ENCODE measurements at regions not wholly inside any gene's neighbourhood (a gene's known extent, or its start where the extent isn't known, plus 50 kb on each side); places are given as distances from the start of the nearest gene placed in this dataset.

DNA sequence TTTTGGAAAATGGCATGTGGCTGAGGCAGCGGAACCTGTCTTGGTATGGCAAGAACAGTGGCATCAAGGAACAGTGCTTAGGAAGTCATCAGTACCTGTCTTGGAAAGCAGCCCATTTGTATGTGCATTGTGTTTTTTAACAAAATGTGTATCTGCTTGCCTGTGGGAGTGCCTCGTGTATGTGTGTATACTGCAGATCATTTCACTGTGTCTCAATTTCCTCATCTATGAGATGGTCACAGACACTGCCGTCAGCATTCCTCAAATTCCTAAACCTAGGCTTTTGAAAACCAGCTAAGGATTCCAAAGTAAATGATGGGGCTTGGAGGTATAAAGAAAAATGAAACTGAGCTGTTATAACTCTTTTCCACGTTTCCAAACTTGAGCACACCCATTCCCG is 441.3 kb downstream of the RND3 start:
- TF ChIP-seq, protein P1, sequence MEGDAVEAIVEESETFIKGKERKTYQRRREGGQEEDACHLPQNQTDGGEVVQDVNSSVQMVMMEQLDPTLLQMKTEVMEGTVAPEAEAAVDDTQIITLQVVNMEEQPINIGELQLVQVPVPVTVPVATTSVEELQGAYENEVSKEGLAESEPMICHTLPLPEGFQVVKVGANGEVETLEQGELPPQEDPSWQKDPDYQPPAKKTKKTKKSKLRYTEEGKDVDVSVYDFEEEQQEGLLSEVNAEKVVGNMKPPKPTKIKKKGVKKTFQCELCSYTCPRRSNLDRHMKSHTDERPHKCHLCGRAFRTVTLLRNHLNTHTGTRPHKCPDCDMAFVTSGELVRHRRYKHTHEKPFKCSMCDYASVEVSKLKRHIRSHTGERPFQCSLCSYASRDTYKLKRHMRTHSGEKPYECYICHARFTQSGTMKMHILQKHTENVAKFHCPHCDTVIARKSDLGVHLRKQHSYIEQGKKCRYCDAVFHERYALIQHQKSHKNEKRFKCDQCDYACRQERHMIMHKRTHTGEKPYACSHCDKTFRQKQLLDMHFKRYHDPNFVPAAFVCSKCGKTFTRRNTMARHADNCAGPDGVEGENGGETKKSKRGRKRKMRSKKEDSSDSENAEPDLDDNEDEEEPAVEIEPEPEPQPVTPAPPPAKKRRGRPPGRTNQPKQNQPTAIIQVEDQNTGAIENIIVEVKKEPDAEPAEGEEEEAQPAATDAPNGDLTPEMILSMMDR (conservative IDR thresholded peaks at IDR 0.05), result no peak
- TF ChIP-seq ZFX (IDR thresholded peaks at IDR 0.05), result no peak
- no peak overlapping the region for H3K27ac ChIP-seq

DNA sequence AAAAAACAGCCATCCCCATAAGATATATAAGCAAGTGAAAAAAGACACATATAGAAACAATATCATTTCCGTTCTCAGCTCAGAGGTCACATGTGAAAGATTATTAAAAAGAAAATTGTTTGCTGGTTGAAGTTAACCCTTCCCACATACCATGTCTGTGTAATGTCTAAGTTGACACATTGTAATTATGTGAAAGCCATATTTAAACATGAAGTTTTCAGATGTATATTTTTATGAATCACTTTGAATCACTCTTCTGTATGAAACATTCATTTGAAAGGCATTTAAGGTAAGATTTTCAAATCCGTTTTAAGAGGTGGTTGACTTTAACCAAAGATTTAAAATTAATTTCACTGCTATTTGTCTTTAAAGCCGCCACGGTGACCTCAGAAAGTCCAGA is 441.9 kb downstream of the RND3 start:
- no peak overlapping the region for H3K27ac ChIP-seq
- no peak for TF ChIP-seq ZFX (IDR thresholded peaks at IDR 0.05)
- TF ChIP-seq, protein P1 (conservative IDR thresholded peaks at IDR 0.05), result no peak

DNA sequence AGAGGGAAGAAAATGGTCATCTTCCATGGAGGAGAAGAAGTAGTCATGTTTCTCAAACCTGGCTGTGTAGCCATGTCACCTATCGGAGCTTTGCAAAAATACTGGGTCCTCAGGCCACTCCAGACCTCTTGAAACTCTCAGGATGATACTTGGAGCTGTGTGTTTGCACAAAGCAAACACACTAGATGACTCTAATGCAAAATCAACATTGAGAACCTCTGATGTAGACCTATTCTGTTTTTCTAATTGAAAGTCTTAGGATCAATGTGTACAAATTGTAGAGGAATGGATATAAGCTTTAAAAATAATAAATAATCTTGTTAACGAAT is 444.3 kb downstream of the RND3 start:
- TF ChIP-seq, protein P1 (conservative IDR thresholded peaks at IDR 0.05), result no peak
- TF ChIP-seq ZFX (IDR thresholded peaks at IDR 0.05), result no peak
- H3K27ac ChIP-seq, result no peak overlapping the region

DNA sequence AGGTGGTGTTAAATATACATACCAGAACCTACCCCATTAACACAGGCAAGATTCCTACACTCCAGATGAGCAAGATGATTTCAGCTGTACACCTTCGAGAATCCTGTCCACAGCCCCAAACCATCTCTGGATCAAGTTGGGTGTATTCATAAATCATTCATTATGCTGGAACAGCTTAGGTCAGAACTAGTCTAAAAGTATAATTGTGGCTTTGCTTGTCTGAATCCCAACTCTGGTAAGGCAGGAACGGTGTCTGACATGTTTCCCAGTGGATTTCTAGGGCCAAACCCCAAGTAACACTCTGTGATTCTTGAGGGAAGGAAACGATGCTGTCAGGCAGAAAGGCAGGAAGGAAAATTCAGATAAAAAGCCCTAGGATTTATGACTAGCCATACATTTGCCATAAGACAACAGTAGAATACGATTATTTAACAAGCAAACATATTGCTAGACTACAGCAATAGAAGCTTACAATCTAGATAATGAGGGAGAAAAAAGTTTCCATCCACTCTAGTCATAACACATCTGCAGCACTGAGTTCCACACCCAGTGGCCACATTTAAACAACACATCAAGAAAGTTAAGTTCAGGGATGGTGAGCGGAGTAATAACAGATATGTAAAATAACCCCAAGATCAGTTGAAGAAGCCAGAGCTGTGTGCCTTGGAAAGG is 444.8 kb downstream of the RND3 start:
- no peak for TF ChIP-seq ZFX (IDR thresholded peaks at IDR 0.05)
- H3K27ac ChIP-seq, result no peak overlapping the region

DNA sequence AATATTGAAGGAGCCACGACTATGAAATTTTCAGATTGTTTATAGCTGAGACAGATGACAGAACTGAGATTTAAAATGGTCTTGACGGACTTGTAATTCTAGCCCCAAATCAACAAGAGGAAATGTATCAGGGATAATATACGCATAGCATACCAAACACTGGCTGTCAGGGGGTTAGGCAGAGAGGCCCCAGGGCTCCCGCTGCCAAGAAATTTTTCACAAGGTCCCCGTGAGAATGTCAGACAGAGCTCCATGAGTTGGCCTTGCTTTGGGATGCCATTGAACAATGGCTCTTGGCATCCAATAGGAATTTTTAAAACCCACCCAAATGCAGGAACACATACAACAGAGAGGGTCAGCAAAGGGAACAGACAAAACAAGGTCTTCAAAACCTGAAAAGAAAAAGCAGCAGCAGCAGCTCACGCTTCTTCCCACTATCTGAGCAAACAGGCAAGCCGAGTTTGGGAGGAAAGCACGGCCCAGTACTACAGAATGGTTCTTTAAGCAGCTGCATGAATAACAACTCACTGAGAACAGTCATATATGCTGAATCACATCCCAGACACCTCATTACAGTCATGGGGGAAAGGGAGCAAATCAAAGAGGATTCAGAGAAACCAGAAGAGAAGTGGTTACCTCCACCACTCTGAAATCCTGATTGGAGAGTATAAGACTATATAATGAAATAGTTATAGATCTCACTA is 445.6 kb downstream of the RND3 start:
- no peak overlapping the region for H3K27ac ChIP-seq
- no peak for TF ChIP-seq ZFX (IDR thresholded peaks at IDR 0.05)
- TF ChIP-seq, protein P1 (conservative IDR thresholded peaks at IDR 0.05), result no peak

DNA sequence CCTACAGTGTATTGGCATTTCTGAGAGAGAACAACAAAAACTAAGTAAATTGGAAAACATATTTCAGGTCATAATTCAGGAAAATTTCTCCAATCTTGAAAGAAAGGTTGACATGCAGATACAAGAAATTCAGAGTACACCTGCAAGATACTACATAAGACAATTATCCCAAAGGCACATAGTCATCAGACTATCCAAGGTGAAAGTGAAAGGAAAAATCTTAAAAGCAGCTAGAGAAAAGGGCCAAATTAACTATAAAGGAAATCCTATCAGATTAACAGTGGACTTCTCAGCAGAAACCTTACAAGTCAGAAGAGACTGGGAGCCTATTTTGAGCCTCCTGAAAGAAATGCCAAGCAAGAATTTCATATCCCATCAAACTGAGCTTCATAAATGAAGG is 449.0 kb upstream of the MMADHC start:
- TF ChIP-seq, protein P1 (conservative IDR thresholded peaks at IDR 0.05), result no peak
- no peak for TF ChIP-seq ZFX (IDR thresholded peaks at IDR 0.05)
- H3K27ac ChIP-seq, result no peak overlapping the region

DNA sequence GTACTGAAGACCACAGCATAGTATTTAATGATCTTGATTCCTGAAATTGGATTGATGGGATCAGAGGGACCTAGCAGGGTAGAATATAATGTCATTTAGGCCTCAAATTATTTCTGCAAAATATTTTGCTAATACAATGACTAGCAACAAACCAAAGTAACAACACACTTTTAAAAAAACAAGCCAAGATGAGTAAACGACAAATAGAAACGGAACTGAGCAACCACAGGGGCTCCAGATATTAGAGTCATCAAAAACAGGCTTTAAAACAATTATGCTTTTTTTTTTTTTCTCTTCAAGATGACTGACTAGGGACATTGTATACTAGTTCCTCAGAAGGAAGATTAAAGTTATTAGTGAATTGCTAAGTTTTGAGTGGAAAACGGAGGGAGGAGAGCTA is 447.1 kb upstream of the MMADHC start:
- H3K27ac ChIP-seq, result no peak overlapping the region

DNA sequence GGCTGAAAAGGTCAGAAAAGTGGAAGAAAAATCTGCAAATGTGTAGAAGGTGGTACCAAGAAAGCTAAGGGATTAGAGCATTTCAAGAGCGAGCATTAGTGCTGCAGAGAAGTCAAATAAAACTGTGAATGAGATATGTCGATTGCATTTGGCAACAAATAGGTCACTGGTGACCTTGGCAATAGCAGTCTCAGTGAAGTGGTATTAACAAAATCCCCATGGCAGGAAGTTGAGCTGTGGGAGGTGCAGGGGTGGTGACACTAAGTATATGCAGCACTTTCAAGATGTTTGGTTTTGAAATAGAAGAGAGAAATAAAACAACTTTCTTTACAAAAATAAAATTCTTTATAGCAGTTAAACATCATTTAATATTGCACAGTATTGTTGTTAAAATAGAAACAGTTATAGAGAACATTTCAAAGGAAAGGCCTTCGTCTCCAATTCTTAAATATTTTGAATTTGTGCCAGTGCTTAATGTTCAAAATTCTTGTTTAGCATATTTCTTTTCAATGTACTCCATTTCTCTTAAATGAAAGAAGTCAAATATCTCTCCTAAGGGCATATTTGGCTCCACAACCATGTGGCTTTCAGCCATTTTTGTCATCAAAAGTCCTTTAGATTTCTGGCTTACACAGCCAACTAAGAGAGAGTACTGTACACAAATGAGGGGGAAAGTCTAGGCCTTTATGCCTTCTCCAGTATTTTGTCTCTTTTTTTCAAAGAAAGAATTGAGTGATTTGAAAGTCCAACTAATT is 443.0 kb upstream of the MMADHC start:
- no peak for TF ChIP-seq ZFX (IDR thresholded peaks at IDR 0.05)
- TF ChIP-seq, protein P1 (conservative IDR thresholded peaks at IDR 0.05), result no peak
- H3K27ac ChIP-seq, result no peak overlapping the region

More for the DNA sequence above, 447.1 kb upstream of the MMADHC start:
- no peak for TF ChIP-seq ZFX (IDR thresholded peaks at IDR 0.05)

Measured in C4-2B (cell line).